ENCODE measurements at regions not wholly inside any gene's neighbourhood (a gene's known extent, or its start where the extent isn't known, plus 50 kb on each side); places are given as distances from the start of the nearest gene placed in this dataset.
"Not testable (repeated sequence)": the region's sequence is repeated elsewhere in the genome, so short reads cannot be mapped to it uniquely, and the experiment has no call there.

GRCh38 chr18:57889841-57890240, 86.7 kb upstream of the ATP8B1 start:
- intact Hi-C loops (cut with DNase I) = loop anchor here (10.0 kb wide), 2 partner anchors 155 to 235 kb away; partner anchors contain the start of gene NEDD4L
- TF ChIP-seq POLR2A (IDR thresholded peaks at IDR 0.05) (no peak), CTCF (IDR thresholded peaks at IDR 0.05) (no peak)
- DNase-seq = no peak
- no peaks in the 10 kb centered on the region for H3K27me3 ChIP-seq
- peaks cover 0 to 11% (median 0%) of the 10 kb centered on the region in 3 donors for H3K9me3 ChIP-seq
- no peak overlapping the region for H3K4me3 ChIP-seq
- H3K4me1 ChIP-seq = no peaks in the 10 kb centered on the region
- no peak overlapping the region for H3K27ac ChIP-seq
- WGBS, 2 donors = 70 to 80% methylated on average over 1 of the region's 1 CpG
- H3K36me3 ChIP-seq = no peaks in the 10 kb centered on the region

GRCh38 chr18:57887543-57888383, 84.6 kb upstream of the ATP8B1 start:
- no peaks in the 10 kb centered on the region for H3K4me1 ChIP-seq
- WGBS, 2 donors = 84 to 92% methylated on average over 8 to 9 of the region's 9 CpGs
- DNase-seq = no peak
- no peak overlapping the region for H3K27ac ChIP-seq
- H3K27me3 ChIP-seq = no peaks in the 10 kb centered on the region
- intact Hi-C loops (cut with DNase I) = loop anchor here (10.0 kb wide), 2 partner anchors 157 to 237 kb away; partner anchors contain the start of gene NEDD4L
- no peaks in the 10 kb centered on the region for H3K36me3 ChIP-seq
- no peak overlapping the region for H3K4me3 ChIP-seq
- TF ChIP-seq POLR2A (IDR thresholded peaks at IDR 0.05) (no peak), CTCF (IDR thresholded peaks at IDR 0.05) (no peak)
- peaks cover 0 to 11% (median 0%) of the 10 kb centered on the region in 3 donors for H3K9me3 ChIP-seq

GRCh38 chr18:57885931-57886330, 82.8 kb upstream of the ATP8B1 start:
- no peak for DNase-seq
- Histone ChIP-seq H3K27ac (no peak overlapping the region), H3K27me3 (no peaks in the 10 kb centered on the region), H3K36me3 (no peaks in the 10 kb centered on the region), H3K4me3 (no peak overlapping the region), H3K4me1 (peaks cover 0 to 5% (median 4%) of the 10 kb centered on the region in 3 donors), H3K9me3 (peaks cover 0 to 11% (median 0%) of the 10 kb centered on the region in 3 donors)
- intact Hi-C loops (cut with DNase I) = loop anchor here (10.0 kb wide), 2 partner anchors 159 to 239 kb away; partner anchors contain the start of gene NEDD4L
- 50% methylated on average over 1 of the region's 1 CpG for WGBS, 2 donors
- no peak for TF ChIP-seq POLR2A (IDR thresholded peaks at IDR 0.05)

GRCh38 chr18:57882465-57882864, 79.3 kb upstream of the ATP8B1 start:
- Histone ChIP-seq H3K4me1 (peaks cover 0 to 5% (median 4%) of the 10 kb centered on the region in 3 donors), H3K27me3 (no peaks in the 10 kb centered on the region), H3K9me3 (peaks cover 0 to 8% (median 0%) of the 10 kb centered on the region in 3 donors), H3K4me3 (no peak overlapping the region), H3K36me3 (no peaks in the 10 kb centered on the region), H3K27ac (no peak overlapping the region)
- 52 to 67% methylated on average over 3 of the region's 3 CpGs for WGBS, 2 donors
- intact Hi-C loops (cut with DNase I) = loop anchor here (10.0 kb wide), 2 partner anchors 162 to 242 kb away; partner anchors contain the start of gene NEDD4L
- DNase-seq = no peak
- TF ChIP-seq POLR2A (IDR thresholded peaks at IDR 0.05) (no peak), CTCF (IDR thresholded peaks at IDR 0.05) (no peak)

- intact Hi-C loops (cut with DNase I) = loop anchor here (10.0 kb wide), 2 partner anchors 163 to 243 kb away; partner anchors contain the start of gene NEDD4L
These were observed 78.8 kb upstream of the ATP8B1 start for GRCh38 chr18:57881818-57882413.

GRCh38 chr18:57879924-57880323, 76.8 kb upstream of the ATP8B1 start:
- intact Hi-C loops (cut with DNase I) = loop anchor here (10.0 kb wide), 2 partner anchors 165 to 245 kb away; partner anchors contain the start of gene NEDD4L
- not testable (repeated sequence) for H3K36me3 ChIP-seq, H3K27me3 ChIP-seq, DNase-seq, H3K9me3 ChIP-seq, H3K4me3 ChIP-seq, H3K27ac ChIP-seq, H3K4me1 ChIP-seq
- 93 to 94% methylated on average over 4 of the region's 4 CpGs for WGBS, 2 donors

More at GRCh38 chr18:57881818-57882413, 78.8 kb upstream of the ATP8B1 start:
- WGBS, 2 donors = 43 to 52% methylated on average over 7 to 10 of the region's 10 CpGs
- DNase-seq = no peak
- H3K27ac ChIP-seq = no peak overlapping the region
- peaks cover 0 to 8% (median 0%) of the 10 kb centered on the region in 3 donors for H3K9me3 ChIP-seq
- no peaks in the 10 kb centered on the region for H3K36me3 ChIP-seq
- TF ChIP-seq CTCF (IDR thresholded peaks at IDR 0.05) (peak; percentile 70 to 94 (median 89)), POLR2A (IDR thresholded peaks at IDR 0.05) (no peak)
- no peak overlapping the region for H3K4me3 ChIP-seq
- H3K4me1 ChIP-seq = peaks cover 0 to 5% (median 4%) of the 10 kb centered on the region in 3 donors
- H3K27me3 ChIP-seq = no peaks in the 10 kb centered on the region

Data from esophagus squamous epithelium (tissue), 5 donors.